Fibroblast of skin of right biceps (primary cell): ENCODE measurements at regions not wholly inside any gene's neighbourhood (a gene's known extent, or its start where the extent isn't known, plus 50 kb on each side); places are given as distances from the start of the nearest gene placed in this dataset.

Experiments used
- DNase-seq: peaks from one replicate; pipeline ENCODE4 v3.0.0-alpha.2; 2013

DNA sequence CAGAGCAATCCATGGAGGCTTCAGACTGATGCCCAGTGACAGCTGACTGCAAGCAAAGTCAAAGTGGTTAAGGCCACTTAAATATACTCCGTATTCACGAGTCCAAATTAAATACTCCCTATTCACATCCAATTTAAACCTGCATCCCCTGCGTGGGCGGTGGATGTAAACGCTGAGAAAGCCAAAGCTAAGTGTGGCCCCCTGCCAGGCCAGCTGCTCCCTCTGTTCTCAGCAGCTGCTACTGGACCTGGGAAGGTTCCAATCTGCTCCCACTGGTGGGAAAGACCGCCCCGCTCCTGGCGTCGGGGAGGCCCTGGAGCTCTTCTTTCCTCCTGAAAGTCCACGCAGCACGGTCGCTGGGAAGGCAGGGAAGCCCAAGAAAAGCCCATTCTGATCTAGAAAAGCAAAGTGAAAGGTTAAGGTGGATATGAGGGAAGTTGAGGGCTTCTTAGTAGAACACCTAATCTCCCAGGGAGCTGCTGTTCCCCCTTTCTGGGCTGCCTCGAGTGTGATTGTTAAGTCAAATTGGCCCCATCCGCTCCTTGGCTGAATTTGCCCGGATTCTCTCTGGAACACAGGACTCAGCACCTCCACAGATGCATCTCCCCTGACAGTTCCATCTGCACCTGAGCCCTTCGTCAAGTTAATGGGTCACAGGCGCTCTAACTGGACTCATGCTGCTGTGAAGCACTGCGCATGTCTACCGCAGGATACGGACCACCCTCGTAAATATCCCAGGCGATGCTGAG is 205.5 kb downstream of the USP12 start:
- DNase-seq = no peak

- peak; percentile 15 for DNase-seq
Observed at GRCh38 chr13:26964278-26965250, 204.0 kb upstream of the GPR12 start.

DNA sequence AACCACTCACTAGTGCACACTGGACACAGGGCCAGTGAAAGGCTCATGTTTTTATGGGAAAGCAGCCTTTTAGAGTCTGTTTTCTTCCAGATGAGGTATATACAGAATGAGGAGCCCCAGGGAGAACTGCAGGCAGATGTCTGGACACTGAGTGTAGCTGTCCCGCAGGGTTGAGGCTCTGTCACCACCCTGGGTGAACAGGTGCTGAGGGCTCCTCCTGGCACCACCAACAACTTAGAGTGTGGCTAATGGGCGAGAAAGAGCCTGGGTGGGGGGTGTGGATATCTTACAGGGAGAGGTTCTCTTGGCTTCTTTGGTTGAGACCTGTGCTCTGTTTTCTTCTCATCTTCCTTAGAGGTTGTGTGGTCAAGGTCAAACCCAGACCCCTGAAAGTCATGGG is 202.1 kb upstream of the GPR12 start:
- no peak for DNase-seq

DNA sequence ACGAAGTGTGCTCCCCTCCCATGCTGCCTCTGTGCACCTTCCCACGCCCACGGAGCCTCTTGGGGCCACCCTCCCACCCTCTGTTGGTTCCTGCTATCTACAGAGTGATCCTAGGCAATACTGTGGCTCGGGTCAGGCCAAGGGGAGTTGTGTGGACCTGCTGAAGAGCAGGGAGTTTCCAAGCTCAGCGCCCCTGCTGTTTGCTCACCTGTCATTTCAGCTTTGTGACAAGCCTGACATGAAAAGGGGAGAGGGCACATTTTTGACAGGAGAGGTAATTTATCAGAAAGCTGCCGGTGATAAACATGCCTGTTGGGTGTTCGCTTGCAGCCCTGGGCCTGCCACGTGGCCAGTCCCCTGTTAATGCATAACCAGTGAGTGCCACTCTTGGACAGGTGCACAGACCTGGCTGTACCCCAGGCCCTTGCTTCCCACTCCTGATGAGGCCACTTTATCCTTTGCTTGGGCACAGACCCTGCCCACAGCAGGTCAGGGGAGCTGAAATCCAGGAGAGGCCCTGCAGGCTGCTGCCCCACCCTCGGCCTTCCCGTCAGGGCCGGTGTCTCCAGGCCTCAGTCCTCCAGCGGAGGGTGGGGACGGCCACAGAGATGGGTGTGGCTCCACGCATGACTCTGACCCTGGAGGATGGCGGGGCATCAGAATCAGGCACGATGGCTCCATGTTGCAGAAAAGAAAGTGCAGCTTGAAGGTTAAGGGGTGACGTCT is 201.5 kb upstream of the GPR12 start:
- no peak for DNase-seq

DNA sequence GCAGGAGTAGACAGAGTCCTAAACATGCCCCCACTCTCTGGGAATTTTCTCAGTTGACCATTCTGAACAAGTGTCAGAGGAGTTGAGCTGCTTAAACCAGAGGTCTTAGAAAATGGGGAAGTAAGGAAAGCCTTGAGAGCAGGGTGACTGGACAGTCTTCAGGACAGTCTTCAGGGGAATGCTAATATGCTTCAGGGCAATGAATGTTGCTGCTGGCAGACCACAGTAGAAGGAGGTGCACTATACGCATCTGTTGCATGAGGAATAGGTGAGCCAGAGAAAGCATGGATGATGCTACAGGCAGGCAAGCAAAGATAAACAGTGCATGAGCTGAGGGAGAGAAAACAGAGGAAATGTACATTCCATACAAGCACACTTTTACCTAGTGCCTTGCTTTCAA is 196.6 kb upstream of the GPR12 start:
- no peak for DNase-seq

DNA sequence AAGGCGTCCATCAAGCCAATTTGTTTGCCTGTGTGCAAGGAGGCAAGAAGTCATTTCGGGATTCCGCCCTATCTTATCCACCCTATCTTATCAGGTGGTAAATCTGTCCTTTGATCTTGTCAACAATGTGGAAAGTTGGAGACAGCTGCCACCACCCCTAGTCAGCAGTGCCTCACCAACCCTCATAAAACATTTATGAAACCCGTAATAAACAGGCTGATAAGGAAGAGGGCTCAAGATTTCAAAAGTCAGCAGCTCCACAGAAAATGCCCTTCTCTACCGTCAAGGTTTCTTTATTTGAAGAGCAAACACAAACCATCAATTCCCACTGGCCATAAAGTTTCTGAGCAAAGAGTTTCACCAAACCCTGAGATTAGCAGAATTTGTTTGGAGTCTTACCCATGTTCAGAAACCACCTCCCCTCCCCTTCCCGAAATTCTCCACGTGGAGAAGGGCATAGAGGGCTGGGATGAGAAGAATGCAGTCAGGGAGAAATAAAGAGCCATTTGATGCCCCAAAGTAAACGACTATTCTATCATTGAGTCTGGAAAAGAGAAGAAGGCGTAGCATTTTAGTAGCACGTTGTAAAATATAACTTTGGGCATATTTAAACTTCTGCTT is 196.0 kb upstream of the GPR12 start:
- DNase-seq = no peak

- DNase-seq = no peak
Observed at GRCh38 chr13:26954976-26955375, 194.4 kb upstream of the GPR12 start.

GRCh38 chr13:26953291-26953690 is 192.7 kb upstream of the GPR12 start:
- DNase-seq = no peak

GRCh38 chr13:26952551-26953143 is 192.1 kb upstream of the GPR12 start:
- DNase-seq = no peak

DNA sequence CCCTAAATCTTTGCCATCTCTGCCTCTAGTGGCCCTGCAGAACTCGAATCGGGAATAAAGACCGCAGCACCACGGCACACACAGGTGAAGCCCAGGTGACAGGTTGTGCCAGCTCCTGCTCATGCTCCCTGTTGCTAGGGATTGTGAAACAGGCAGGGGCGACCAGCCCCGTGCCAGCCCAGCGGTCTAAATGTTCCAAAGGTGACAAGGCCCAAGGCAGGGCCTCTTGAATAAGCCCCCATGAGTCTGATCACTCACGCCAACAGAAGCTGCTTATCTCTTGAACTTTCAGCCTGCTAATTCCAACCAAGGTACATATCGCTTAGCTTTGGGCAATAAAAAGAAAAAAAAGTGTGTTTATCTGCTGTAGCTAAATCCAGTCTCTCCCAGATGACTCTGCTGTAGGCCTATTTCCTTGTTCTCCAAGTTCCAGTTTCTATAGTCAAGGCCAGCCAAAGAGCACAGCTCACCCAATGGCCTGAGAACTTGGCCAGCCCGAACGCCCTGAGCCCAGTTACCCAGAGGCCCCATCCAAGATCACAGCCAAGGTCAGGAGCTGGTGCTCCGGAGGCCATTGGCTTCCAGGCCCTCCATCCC is 191.1 kb upstream of the GPR12 start:
- DNase-seq = no peak

DNA sequence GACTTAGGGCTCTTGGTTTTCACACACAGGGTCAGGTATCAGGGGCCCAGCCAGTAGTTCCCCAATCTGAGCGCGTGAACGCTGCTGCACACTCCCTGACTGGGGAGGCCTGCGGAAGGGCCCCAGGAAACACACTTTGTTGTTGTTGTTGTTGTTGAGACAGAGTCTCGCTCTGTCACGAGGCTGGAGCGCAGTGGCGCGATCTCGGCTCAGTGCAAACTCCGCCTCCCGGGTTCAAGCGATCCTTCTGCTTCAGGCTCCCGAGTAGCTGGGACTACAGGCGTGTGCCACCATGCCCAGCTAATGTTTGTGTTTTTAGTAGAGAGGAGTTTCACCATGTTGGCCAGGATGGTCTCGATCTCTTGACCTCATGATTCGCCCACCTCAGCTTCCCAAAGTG is 190.4 kb upstream of the GPR12 start:
- no peak for DNase-seq

GRCh38 chr13:26950546-26950945 is 190.0 kb upstream of the GPR12 start:
- DNase-seq = no peak

- DNase-seq = no peak
Observed at GRCh38 chr13:26949701-26950502, 189.3 kb upstream of the GPR12 start.

DNA sequence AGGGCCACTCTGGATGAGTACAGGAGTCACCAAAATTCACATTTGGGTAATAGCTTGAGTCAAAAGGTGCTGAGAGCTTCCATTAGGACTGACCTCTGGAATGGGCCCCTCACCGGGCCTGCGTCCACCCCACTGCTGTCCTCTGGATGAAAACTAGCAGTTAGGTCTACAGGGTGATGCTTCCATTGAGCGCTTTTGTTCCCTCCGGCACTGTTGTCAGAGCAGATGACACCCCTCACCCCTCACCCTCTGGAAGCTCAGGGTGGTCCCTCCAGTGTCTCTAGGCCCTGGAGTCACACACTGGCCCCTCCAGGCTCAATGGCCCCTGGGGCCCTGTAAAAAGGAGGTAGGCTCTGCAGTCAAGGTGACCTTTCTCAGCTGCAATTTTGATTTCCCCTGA is 187.8 kb upstream of the GPR12 start:
- DNase-seq = no peak

GRCh38 chr13:26946684-26947343 is 186.2 kb upstream of the GPR12 start:
- DNase-seq = peak; percentile 34

DNA sequence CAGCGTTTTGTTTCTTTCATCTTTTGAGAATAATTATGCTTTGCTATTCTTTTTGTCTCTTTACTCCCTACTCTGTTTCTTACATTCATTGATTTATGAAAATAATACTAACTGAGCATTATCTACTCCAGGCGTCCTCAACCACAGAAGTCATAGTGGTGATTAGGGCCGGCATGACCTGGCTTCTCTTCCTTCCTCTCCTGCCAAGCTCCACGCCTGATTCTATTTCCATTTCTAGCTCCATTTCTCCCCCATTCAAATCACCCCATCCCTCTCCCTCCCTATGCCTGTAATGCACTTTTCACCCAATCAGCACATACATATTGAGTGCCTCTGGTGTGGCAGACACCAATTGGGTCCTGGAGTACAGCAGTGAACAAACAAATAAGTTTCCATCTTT is 183.2 kb upstream of the GPR12 start:
- DNase-seq = no peak

GRCh38 chr13:26942184-26942583 is 181.6 kb upstream of the GPR12 start:
- no peak for DNase-seq

DNA sequence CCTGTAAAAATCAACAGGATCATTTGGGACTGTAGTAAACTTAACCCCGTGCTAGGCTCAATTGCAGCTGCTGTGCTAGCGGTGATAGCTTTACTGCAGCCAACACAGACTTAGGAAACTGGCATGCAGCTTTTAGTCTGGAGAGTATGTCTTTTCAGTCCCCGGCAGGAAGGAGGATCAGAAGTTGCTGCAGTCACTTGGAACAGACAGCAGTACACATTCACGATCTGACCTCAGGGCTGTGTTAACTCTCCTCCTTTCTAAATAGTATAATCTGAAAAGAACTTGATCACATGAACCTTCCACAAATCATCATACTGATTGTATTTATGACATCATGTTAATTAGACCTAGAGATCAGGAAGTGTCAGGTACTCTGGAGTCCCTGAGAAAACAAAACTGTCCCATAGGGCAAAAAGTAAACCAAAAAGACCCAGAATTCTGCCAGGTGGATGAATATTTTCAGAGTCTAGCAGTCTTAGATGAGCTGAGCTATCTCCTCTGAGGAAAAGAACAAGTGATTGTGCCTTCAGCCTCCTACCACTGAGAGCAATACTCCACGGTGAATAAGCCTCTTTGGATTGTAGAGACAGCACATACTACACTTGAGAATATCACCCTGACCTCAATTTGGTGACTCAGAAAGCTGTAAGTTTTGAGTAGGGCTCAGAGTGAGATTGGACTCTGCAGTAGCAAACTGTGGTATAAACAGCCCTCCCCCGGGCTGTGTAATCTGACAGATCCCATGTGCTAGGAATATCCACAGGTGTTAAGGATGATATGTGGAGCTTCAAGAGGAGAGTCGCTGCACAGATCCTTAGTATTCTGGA is 181.0 kb upstream of the GPR12 start:
- DNase-seq = peak; percentile 68

DNA sequence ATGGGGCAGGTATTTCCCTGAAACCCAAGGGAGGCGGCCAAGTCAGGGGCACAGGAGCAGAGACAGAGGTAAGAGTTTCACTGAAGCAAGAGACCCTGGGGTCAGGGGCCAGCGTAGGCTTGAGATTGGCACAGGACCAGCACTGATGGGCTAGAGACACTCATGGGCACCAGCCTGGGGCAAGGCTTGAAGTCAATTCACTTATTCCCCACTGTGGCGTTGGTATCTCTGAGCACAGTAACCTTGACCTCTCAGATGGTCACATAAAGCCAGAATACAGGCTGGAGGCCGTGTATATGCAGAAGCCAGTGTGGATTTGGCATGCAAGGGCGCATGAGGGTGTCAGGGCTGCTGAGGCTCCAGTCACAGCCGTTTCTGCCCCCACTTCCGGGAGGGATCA is 173.5 kb upstream of the GPR12 start:
- DNase-seq = no peak

- DNase-seq = no peak
Observed at GRCh38 chr13:26932465-26932864, 171.9 kb upstream of the GPR12 start.
